Activated T-cell treated with anti-CD3 and anti-CD28 coated beads for 4 hours (primary cell): ENCODE measurements at regions not wholly inside any gene's neighbourhood (a gene's known extent, or its start where the extent isn't known, plus 50 kb on each side); places are given as distances from the start of the nearest gene placed in this dataset.

Experiments
- DNase-seq: peaks from one replicate; pipeline ENCODE4 v3.0.0-alpha.2; 2020

- no peak for DNase-seq
Measured at GRCh38 chr13:33373624-33374023, 88.1 kb upstream of the STARD13 start.

GRCh38 chr13:33375421-33375820 is 89.9 kb upstream of the STARD13 start:
- no peak for DNase-seq

- no peak for DNase-seq
Measured at GRCh38 chr13:33376212-33376611, 90.7 kb upstream of the STARD13 start.

- no peak for DNase-seq
Measured at GRCh38 chr13:33377411-33377810, 91.9 kb upstream of the STARD13 start.

GRCh38 chr13:33377825-33378224 is 92.3 kb upstream of the STARD13 start:
- no peak for DNase-seq

- DNase-seq: no peak
Measured at GRCh38 chr13:33379608-33380007, 94.1 kb upstream of the STARD13 start.

GRCh38 chr13:33380487-33381079 is 95.0 kb upstream of the STARD13 start:
- no peak for DNase-seq

- no peak for DNase-seq
Measured at GRCh38 chr13:33381180-33381579, 95.6 kb upstream of the STARD13 start.

- DNase-seq: no peak
Measured at GRCh38 chr13:33381906-33382305, 96.4 kb upstream of the STARD13 start.

GRCh38 chr13:33383724-33384577 is 98.4 kb upstream of the STARD13 start:
- no peak for DNase-seq

GRCh38 chr13:33388286-33388998 is 102.9 kb upstream of the STARD13 start:
- no peak for DNase-seq

- no peak for DNase-seq
Measured at GRCh38 chr13:33392794-33393405, 107.3 kb upstream of the STARD13 start.

GRCh38 chr13:33394294-33394932 is 108.9 kb upstream of the STARD13 start:
- no peak for DNase-seq

- DNase-seq: no peak
Measured at GRCh38 chr13:33401238-33401637, 115.7 kb upstream of the STARD13 start.

- DNase-seq: no peak
Measured at GRCh38 chr13:33402975-33403374, 117.4 kb upstream of the STARD13 start.

GRCh38 chr13:33403807-33404362 is 118.3 kb upstream of the STARD13 start:
- no peak for DNase-seq

GRCh38 chr13:33405371-33405770 is 119.8 kb upstream of the STARD13 start:
- DNase-seq: no peak

- DNase-seq: no peak
Measured at GRCh38 chr13:33409673-33410510, 124.3 kb upstream of the STARD13 start.

GRCh38 chr13:33410619-33411018 is 125.1 kb upstream of the STARD13 start:
- DNase-seq: no peak

GRCh38 chr13:33411312-33411711 is 125.8 kb upstream of the STARD13 start:
- DNase-seq: no peak

- no peak for DNase-seq
Measured at GRCh38 chr13:33415822-33416221, 130.3 kb upstream of the STARD13 start.
